Neural cell (in vitro differentiated cells): ENCODE measurements at regions not wholly inside any gene's neighbourhood (a gene's known extent, or its start where the extent isn't known, plus 50 kb on each side); places are given as distances from the start of the nearest gene placed in this dataset.

ENCODE experiments used
- H2AFZ ChIP-seq: fragments of 200-600, 300-800 bp; sonication (generic), shearing (Covaris generic); 2 replicates; pipeline ENCODE4 v1.6.0; 2014; ENCODE audit warnings: low read depth, mild to moderate bottlenecking, antibody characterized with exemption, low read length, moderate library complexity
- H3F3A ChIP-seq: fragments of 200-600 bp; shearing (Covaris generic); 2 replicates; pipeline ENCODE4 v1.6.1; 2016; ENCODE audit warnings: mild to moderate bottlenecking, moderate library complexity, mixed read lengths, antibody characterized with exemption, low read length; ENCODE audit not compliant: insufficient read depth, poor library complexity, severe bottlenecking
- H3K27ac ChIP-seq: fragments of 200-600, 300-800 bp; sonication (generic), shearing (Covaris generic); 2 replicates; pipeline ENCODE4 v1.5.1; 2014; ENCODE audit warnings: mild to moderate bottlenecking, low read length, moderate library complexity
- H3K27me3 ChIP-seq: fragments of 300-800, 200-600 bp; sonication (generic), shearing (Covaris generic); 2 replicates; pipeline ENCODE4 v1.6.0; 2014; ENCODE audit warnings: mild to moderate bottlenecking, low read depth, low read length, moderate library complexity; ENCODE audit not compliant: insufficient read depth
- H3K36me3 ChIP-seq: fragments of 300-800, 200-600 bp; sonication (generic), shearing (Covaris generic); 2 replicates; pipeline ENCODE4 v1.5.1; 2014; ENCODE audit warnings: mild to moderate bottlenecking, antibody characterized with exemption, low read length, moderate library complexity; ENCODE audit not compliant: insufficient read depth
- H3K4me2 ChIP-seq: fragments of 300-800, 200-600 bp; sonication (generic), shearing (Covaris generic); 2 replicates; pipeline ENCODE4 v1.6.0; 2014; ENCODE audit warnings: mild to moderate bottlenecking, low read length
- H3K4me3 ChIP-seq: fragments of 300-800, 200-600 bp; sonication (generic), shearing (Covaris generic); 2 replicates; pipeline ENCODE4 v1.5.1; 2014; ENCODE audit warnings: mild to moderate bottlenecking, low read length, moderate library complexity
- H3K79me2 ChIP-seq: fragments of 200-600 bp; shearing (Covaris generic); replicated peaks from 2 replicates; pipeline ENCODE4 v1.6.0; 2014; ENCODE audit warnings: mild to moderate bottlenecking, low read length, moderate library complexity; ENCODE audit not compliant: insufficient read depth
- H3K9ac ChIP-seq: fragments of 300-800, 200-600 bp; sonication (generic), shearing (Covaris generic); 2 replicates; pipeline ENCODE4 v1.6.1; 2016; ENCODE audit warnings: mild to moderate bottlenecking, low read length, mixed read lengths
- H3K9me2 ChIP-seq: fragments of 200-600 bp; shearing (Covaris generic); 2 replicates; pipeline ENCODE4 v1.6.1; 2016; ENCODE audit warnings: mild to moderate bottlenecking, low read length, mixed read lengths; ENCODE audit not compliant: insufficient read depth
- H3K9me3 ChIP-seq: fragments of 200-600, 300-800 bp; sonication (generic), shearing (Covaris generic); 2 replicates; pipeline ENCODE4 v1.6.1; 2016; ENCODE audit warnings: mild to moderate bottlenecking, mixed run types, low read length, moderate library complexity, mixed read lengths
- H4K20me1 ChIP-seq: fragments of 200-600 bp; shearing (Covaris generic); 2 replicates; pipeline ENCODE4 v1.6.1; 2016; ENCODE audit warnings: mild to moderate bottlenecking, mixed run types; ENCODE audit not compliant: insufficient read depth
- CTCF ChIP-seq: fragments of 450-650 bp; IDR thresholded peaks from 2 replicates; pipeline ENCODE4 v1.5.1; 2014; ENCODE audit warnings: antibody characterized with exemption, mild to moderate bottlenecking, moderate library complexity; ENCODE audit not compliant: poor library complexity, severe bottlenecking
- EP300 ChIP-seq: fragments of 450-650 bp; conservative IDR thresholded peaks from 2 replicates; pipeline ENCODE4 v1.6.1; 2014; ENCODE audit warnings: antibody characterized with exemption, mild to moderate bottlenecking, moderate library complexity; ENCODE audit not compliant: poor library complexity, severe bottlenecking
- EZH2 ChIP-seq: fragments of 200-600, 300-800 bp; shearing (Covaris generic), sonication (generic); IDR thresholded peaks from 2 replicates; pipeline ENCODE4 v1.6.1; 2014; ENCODE audit warnings: antibody characterized with exemption, low read length, borderline replicate concordance, mild to moderate bottlenecking; ENCODE audit not compliant: insufficient read depth, poor library complexity, severe bottlenecking
- MXI1 ChIP-seq: fragments of 450-650 bp; conservative IDR thresholded peaks from 2 replicates; pipeline ENCODE4 v1.6.1; 2014; ENCODE audit warnings: antibody characterized with exemption, mild to moderate bottlenecking; ENCODE audit not compliant: poor library complexity, severe bottlenecking
- POLR2AphosphoS5 ChIP-seq: IDR thresholded peaks from 2 replicates; pipeline ENCODE4 v1.6.1; 2012
- RAD21 ChIP-seq: fragments of 450-650 bp; conservative IDR thresholded peaks from 2 replicates; pipeline ENCODE4 v1.6.1; 2014; ENCODE audit warnings: antibody characterized with exemption, mild to moderate bottlenecking, moderate library complexity
- REST ChIP-seq: IDR thresholded peaks from 2 replicates; pipeline ENCODE4 v1.6.1; 2012; ENCODE audit warnings: borderline replicate concordance
- SMC3 ChIP-seq: fragments of 450-650 bp; conservative IDR thresholded peaks from 2 replicates; pipeline ENCODE4 v1.6.1; 2014; ENCODE audit warnings: antibody characterized with exemption, mild to moderate bottlenecking, moderate library complexity; ENCODE audit not compliant: poor library complexity
- TAF1 ChIP-seq: IDR thresholded peaks from 2 replicates; pipeline ENCODE4 v1.6.1; 2012; ENCODE audit warnings: low read depth

- H2AFZ ChIP-seq, result no peak overlapping the region
- H3K36me3 ChIP-seq, result no peaks in the 10 kb centered on the region
- no peaks in the 10 kb centered on the region for H3K9me3 ChIP-seq
- H4K20me1 ChIP-seq, result no peaks in the 10 kb centered on the region
- H3K79me2 ChIP-seq, result no peaks in the 10 kb centered on the region
- TF ChIP-seq CTCF, result no peak
- no peak for TF ChIP-seq MXI1
- no peak for TF ChIP-seq TAF1
- TF ChIP-seq EP300, result no peak
- TF ChIP-seq SMC3, result no peak
- no peak for TF ChIP-seq POLR2AphosphoS5
- no peak for TF ChIP-seq EZH2
- no peak for TF ChIP-seq RAD21
- TF ChIP-seq REST, result no peak
- no peaks in the 10 kb centered on the region for H3F3A ChIP-seq
- H3K27ac ChIP-seq, result no peak overlapping the region
- H3K9me2 ChIP-seq, result no peaks in the 10 kb centered on the region
- no peak overlapping the region for H3K4me3 ChIP-seq
- no peaks in the 10 kb centered on the region for H3K27me3 ChIP-seq
- no peak overlapping the region for H3K4me2 ChIP-seq
- H3K9ac ChIP-seq, result no peak overlapping the region
Measured at GRCh38 chr4:72677886-72678285, 108.9 kb upstream of the ADAMTS3 start.

- Histone ChIP-seq H3K36me3 (no peaks in the 10 kb centered on the region), H3K27me3 (no peaks in the 10 kb centered on the region), H4K20me1 (no peaks in the 10 kb centered on the region), H3K9ac (no peak overlapping the region), H2AFZ (no peak overlapping the region), H3K79me2 (no peaks in the 10 kb centered on the region), H3K27ac (no peak overlapping the region), H3F3A (no peaks in the 10 kb centered on the region), H3K4me2 (no peak overlapping the region), H3K9me3 (no peaks in the 10 kb centered on the region), H3K4me3 (no peak overlapping the region), H3K9me2 (no peaks in the 10 kb centered on the region)
- TF ChIP-seq TAF1 (no peak), CTCF (no peak), REST (no peak), EP300 (no peak), SMC3 (no peak)
Measured at GRCh38 chr4:72677265-72677664, 108.2 kb upstream of the ADAMTS3 start.
